Activated T-cell treated with anti-CD3 and anti-CD28 coated beads for 24 hours (primary cell): ENCODE measurements at regions not wholly inside any gene's neighbourhood (a gene's known extent, or its start where the extent isn't known, plus 50 kb on each side); places are given as distances from the start of the nearest gene placed in this dataset.

Experiments used
- DNase-seq: peaks from one replicate; pipeline ENCODE4 v3.0.0-alpha.2; 2020; ENCODE audit warnings: low read depth

DNA sequence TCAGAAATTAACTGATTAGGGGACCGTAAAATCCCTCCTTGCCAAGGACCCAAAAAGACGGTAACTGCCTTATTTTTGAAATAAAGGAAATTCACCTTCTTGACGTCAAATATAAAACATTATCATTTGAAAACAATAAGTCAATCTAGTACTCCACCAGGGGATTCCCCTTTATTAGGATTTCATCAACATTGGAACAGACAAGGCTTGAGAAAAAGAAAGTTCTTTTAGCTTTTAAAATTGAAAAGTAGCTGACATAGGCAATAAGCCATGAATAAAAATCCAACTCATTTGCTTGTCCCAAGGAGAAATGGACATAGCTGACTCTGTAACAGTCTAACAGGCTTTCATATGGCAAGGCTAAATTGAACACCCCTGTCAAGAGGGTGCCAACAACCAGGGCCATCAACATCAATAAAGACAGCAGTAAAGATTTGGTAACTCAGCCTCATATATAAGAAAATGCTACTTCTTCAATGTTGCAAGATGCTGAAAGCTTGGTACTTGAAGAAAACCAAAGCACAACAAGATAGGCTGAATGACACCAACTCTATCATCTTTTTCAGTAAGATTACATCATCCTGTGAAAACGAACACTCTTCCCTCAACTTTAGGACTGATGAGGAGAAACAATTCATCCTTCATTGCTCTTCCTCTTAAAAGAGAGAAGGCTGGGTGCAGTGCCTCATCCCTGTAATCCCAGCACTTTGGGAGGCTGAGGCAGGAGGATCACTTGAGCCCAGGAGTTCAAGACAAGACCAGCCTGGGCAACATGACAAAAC is 121.0 kb upstream of the PRDM1 start:
- DNase-seq = no peak

DNA sequence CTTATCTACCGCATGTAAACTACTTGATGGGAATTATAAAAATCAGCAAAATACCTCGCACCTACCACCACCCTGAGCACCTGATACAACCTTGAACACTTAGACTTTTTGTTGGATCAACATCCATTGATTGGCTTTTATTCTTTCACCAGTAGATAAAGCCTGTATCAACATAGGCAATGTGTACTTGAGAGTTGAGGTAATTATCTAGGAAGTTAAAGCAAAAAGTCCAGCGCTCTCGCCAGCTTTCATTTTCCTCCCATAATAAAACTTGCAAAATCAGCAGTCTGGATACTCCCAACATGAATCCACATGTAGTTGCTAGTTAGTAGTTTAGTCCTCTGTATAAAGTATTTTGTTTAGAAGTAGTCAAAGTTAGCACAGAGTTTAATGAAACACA is 132.0 kb upstream of the PRDM1 start:
- DNase-seq = no peak

GRCh38 chr6:105952772-105953690 is 133.1 kb upstream of the PRDM1 start:
- no peak for DNase-seq

GRCh38 chr6:105952326-105952725 is 133.8 kb upstream of the PRDM1 start:
- no peak for DNase-seq

GRCh38 chr6:105951322-105951721 is 134.8 kb upstream of the PRDM1 start:
- DNase-seq = no peak

DNA sequence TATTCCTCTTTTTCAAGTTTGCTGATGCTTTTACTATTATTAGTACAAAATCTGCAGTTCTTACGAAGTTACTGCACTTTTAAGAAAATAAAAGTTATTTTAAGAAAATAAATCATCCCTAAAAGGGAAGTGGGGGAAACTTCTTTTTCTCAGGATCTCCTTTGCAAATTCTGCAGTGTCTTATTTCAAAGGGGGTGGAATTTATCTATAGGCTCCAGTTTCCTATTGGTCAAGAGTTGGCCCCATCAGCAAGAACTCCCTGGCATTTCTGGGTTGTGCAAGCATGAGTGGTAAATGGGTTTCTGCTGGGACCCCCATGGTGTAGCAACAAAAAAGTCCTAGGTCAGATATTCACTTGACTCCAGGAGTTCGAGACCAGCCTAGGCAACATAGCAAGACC is 136.3 kb upstream of the PRDM1 start:
- no peak for DNase-seq

DNA sequence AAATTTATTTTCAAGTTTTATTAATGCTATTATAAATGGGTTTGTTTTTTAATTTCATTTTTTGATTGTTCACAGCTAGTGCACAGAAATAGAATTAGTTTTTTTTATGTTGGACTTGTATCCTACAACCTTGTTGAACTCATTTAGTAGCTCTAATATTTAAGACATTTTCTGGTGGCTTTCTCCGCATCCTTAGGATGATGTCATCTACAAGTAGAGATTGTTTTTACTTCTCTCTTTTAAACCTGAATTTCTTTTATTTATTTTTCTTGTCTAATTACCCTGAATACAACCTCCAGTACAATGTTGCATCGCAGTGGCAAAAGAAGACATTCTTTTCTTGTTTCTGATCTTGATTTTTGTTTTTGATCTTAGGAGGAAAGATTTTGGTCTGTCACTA is 142.6 kb upstream of the PRDM1 start:
- DNase-seq = no peak

DNA sequence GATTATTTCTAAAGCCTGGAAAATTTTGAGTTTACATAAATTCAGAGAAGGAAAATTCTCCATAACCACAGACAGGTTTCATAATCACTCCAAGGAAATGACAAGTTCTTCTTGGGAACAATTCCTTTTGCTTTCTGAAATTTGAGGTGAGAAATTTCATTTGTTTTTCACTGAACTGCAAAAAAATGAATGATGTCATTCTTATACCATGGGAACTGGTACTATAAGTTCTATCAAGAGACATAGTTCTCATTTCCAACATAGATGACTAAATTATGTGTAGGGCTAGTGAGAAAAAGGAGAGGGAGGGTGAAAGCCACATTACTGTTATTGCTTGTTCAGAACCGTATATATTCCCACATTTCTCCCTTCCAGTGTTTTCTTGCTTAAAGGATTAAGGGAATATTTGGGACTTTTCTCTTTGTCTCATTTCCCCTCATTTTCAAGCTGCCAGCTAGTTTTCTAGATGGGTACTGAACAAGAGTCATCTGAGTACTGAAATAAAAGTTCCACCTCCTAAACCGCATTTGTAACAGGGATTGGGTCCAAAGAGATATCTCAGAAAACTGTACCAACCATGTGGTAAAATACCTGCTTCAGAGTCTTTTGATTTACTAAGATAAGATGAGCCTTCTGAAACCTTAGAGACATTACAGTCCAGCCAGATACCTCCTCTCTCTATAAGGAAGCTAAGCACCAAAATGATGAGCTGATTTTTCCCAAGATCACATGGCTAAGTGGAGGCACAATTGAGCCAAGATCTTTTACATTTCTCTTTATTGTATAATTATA is 144.3 kb upstream of the PRDM1 start:
- DNase-seq = no peak

DNA sequence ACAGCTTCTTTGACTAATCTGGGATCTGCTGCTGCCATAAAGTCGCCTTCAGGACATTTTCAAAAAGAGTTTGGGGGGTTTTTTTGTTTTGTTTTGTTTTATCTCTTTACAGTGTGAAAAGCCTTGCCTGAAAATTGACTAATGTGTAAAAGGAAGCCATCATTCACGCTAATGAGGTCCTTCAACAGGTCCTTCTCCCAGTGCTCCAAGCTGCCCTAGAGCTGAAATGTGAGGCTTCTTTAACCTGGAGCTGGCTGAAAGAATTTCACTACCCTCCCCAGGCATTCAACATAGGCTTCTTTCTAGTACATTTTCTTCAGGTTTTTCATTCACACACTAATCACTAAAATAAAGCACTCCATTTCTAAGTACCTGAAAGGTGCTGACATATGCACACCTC is 145.1 kb upstream of the PRDM1 start:
- no peak for DNase-seq

- DNase-seq = no peak
Observed at GRCh38 chr6:105936972-105937371, 149.2 kb upstream of the PRDM1 start.

DNA sequence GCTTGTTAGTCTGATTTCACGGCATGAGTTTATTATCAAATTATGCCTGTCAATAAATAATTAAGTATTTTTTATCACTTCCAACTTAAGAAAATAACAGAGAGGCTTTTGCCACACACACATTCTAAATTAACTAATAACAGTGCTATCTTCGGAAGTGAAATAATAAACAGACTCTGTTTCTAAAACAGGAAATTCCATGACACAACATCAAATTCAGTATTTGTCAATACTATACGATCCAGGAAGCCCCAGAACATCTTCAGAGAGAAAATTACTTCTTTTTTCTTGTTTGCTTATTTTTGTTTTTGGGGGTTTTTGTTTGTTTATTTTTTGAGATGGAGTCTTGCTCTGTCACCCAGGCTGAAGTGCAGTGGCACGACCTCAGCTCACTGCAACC is 150.7 kb upstream of the PRDM1 start:
- no peak for DNase-seq

- DNase-seq = no peak
Observed at GRCh38 chr6:105934708-105935107, 151.4 kb upstream of the PRDM1 start.

GRCh38 chr6:105932440-105932839 is 153.7 kb upstream of the PRDM1 start:
- DNase-seq = no peak

DNA sequence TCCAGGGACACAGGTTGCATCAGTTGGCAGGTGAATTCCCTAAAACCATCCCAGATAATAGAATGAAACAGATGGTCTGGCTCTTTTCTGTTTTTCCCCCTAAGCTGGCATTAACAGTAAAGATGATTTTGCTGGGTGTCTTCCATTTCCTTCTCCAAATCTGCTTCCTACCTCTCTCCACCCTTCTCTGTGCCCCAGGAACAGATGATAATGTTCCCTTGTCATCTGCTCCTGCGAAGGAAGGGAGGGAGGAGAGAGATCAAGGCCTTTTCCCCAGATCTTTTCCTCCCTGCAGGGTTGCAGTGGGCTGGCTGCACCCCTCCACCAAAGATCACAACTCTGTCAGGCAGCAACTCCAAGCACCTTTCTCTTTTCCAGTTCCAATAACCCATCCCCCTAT is 156.5 kb upstream of the PRDM1 start:
- no peak for DNase-seq

DNA sequence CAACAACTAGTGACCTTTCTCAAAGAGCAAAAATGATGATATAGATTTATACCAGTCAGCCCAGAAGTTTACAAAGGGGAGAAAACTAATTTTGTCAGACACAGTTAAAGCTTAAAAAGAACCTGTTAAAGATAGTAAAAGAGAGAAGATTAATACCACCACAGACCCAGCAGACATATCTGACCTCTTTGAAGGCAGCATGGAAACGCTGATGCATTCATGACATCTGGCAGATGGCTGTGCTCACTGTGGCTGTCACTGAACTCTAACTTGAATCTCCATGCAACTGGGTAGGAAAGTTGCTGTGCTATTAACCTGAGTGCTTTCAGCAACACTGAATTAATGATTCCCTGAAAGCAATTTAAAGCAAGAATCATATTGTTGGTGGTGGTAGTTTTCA is 159.8 kb upstream of the PRDM1 start:
- no peak for DNase-seq

- no peak for DNase-seq
Observed at GRCh38 chr6:105925706-105926105, 160.4 kb upstream of the PRDM1 start.

DNA sequence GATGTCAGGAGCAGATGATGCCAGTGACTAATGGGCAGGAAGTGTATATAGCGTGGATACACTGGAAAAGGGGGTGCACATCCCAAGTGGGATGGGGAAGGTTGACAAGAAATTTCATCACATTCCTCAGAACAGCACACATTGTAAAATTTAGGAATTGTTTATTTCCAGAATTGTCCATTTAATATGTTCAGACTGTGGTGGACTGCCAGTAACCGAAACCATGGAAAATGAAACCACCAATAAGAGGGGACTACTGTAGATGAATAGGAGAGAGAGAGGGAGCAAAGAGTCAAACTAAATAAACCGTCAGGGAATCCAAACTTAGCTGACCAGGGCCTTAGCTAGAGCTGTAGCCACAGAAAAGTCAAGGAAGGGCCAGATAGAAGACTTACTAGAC is 164.4 kb upstream of the PRDM1 start:
- DNase-seq = no peak

DNA sequence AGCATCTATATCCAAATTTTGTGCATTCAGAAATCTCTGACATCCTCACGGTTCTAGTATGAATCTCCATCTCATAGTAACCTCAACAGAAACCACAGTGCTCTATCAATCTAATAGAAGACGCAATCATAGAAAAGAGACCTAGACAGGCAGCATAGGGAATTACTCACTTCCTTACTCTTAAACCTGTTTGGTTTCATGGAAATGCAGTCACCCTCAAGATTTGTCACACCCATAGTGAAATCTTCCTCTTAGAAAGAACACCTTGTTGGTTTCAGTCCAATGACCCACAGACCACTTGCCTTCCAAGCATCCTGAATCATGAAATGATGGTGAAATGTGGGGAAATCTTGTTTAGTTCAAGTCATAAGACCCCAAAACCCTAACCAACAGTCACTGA is 166.1 kb upstream of the PRDM1 start:
- DNase-seq = no peak

DNA sequence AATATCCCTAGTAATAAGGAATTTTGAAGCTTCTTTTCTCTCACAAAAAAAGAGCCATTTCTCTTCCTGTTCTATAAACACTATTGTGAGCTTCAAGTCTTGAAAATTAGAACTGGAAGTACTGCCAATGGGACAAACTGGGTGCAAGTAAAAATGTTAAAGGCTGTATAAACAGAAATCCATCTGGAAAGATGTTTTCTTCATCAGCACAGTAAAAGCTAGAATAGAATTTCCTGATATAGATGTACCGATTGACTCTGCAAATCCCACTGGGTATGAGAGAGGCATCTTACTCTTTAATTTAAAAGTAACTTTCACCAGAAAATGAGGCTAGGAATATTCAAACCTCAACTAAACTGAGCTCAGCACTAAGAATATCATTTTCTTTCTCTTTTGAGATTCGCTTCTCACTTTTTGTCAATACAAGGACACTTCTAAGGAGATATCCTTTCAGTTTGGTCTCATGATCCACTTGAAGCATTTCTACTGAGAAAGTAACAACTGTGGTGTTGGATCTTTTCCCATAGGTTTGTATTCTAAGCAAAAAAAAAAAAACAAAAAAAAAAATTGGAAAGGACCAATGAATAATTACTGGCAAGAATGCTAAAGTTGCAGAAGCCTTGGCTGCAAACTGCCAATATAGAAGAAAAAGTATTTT is 169.0 kb upstream of the PRDM1 start:
- no peak for DNase-seq

GRCh38 chr6:105911106-105911629 is 175.0 kb upstream of the PRDM1 start:
- no peak for DNase-seq

GRCh38 chr6:105909106-105909505 is 177.0 kb upstream of the PRDM1 start:
- no peak for DNase-seq

DNA sequence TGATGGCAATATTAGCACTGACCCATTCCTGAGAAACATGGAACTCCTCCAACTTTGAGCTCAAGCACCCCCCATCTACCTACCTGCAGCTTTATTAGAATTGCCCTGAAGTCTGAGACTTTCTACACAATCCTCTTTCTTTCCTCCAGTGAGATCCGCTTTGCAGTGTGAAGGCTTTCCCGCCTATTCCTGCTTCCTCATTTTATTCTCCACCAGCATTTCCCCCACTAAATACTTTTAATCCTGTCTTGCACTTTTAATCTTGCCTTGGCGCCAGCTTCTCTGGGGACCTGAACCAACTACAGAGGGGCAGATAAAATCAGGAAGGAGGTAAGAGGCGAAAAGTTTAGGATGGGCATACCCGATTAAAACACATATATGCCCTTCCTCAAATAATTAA is 178.1 kb upstream of the PRDM1 start:
- DNase-seq = no peak
